NOMO-1 treated with DMSO at 0.1 percent for 48 hours (cell line): ENCODE measurements at regions not wholly inside any gene's neighbourhood (a gene's known extent, or its start where the extent isn't known, plus 50 kb on each side); places are given as distances from the start of the nearest gene placed in this dataset.

Experiments
- DNase-seq: peaks from one replicate; lab custom pipeline; 2025; ENCODE audit not compliant: unreplicated experiment; lab: John Stamatoyannopoulos, UW

- DNase-seq = no peak
These were observed 59.1 kb upstream of the TMEM244 start for GRCh38 chr6:129920103-129920798.

- DNase-seq = no peak
These were observed 50.6 kb upstream of the TMEM244 start for GRCh38 chr6:129911732-129912131.
